Thyroid gland (tissue), 4 donors: ENCODE measurements at regions not wholly inside any gene's neighbourhood (a gene's known extent, or its start where the extent isn't known, plus 50 kb on each side); places are given as distances from the start of the nearest gene placed in this dataset.

Experiments
- DNase-seq, 2 donors: peaks; one replicate each; pipeline ENCODE4 v3.0.0-alpha.2; 2019
- H3K27ac ChIP-seq, 3 donors: fragments of 200-600 bp; sonication (generic); 1 replicate in 2 of 3; 2 replicates in 1 of 3; pipeline ENCODE4 v1.5.1; 2016 to 2019; ENCODE audit warnings: mild to moderate bottlenecking in 1 of 3, moderate library complexity in 1 of 3
- H3K27me3 ChIP-seq: fragments of 200-600 bp; sonication (generic); one replicate; pipeline ENCODE4 v1.5.1; 2019
- H3K36me3 ChIP-seq, 2 donors: fragments of 200-600 bp; sonication (generic); one replicate each; pipeline ENCODE4 v1.5.1; 2016 to 2019
- H3K4me1 ChIP-seq, 2 donors: fragments of 200-600 bp; sonication (generic); one replicate each; pipeline ENCODE4 v1.5.1; 2017 to 2019
- H3K4me3 ChIP-seq, 3 donors: fragments of 200-600 bp; sonication (generic); replicated peaks in 1 of 3; 1 replicate in 2 of 3; 2 replicates in 1 of 3; pipeline ENCODE4 v1.5.1; 2016; ENCODE audit warnings: mild to moderate bottlenecking in 1 of 3
- H3K9me3 ChIP-seq: fragments of 200-600 bp; sonication (generic); one replicate; pipeline ENCODE4 v1.5.1; 2017
- POLR2A ChIP-seq, 2 donors: fragments of 450-650 bp; IDR thresholded peaks; one replicate each; pipeline ENCODE4 v1.6.1; 2017; ENCODE audit warnings: antibody characterized with exemption in 2 of 2, mild to moderate bottlenecking in 2 of 2, moderate library complexity in 1 of 2
- WGBS, 2 donors: methylation state at CpG; one replicate each; pipeline ENCODE4 v1.1.5; 2017; 5-methylcytosine and 5-hydroxymethylcytosine counted together
- intact Hi-C: fragments of 100-400 bp; cut with DNase I; formaldehyde crosslinking; loops from one replicate; pipeline ENCODE4 v1.15.1; 2023
- TF ChIP-seq, protein P1 (sequence below), 6 experiments: fragments of 200-600 bp in 3 of 6; fragments of 450-650 bp in 3 of 6; sonication (generic) in 3 of 6; IDR thresholded peaks; one replicate each; pipeline ENCODE4 v1.5.1; 2016 to 2019; ENCODE audit warnings: antibody characterized with exemption in 6 of 6, mild to moderate bottlenecking in 2 of 6, inconsistent platforms in 1 of 6, moderate library complexity in 1 of 6

DNA sequence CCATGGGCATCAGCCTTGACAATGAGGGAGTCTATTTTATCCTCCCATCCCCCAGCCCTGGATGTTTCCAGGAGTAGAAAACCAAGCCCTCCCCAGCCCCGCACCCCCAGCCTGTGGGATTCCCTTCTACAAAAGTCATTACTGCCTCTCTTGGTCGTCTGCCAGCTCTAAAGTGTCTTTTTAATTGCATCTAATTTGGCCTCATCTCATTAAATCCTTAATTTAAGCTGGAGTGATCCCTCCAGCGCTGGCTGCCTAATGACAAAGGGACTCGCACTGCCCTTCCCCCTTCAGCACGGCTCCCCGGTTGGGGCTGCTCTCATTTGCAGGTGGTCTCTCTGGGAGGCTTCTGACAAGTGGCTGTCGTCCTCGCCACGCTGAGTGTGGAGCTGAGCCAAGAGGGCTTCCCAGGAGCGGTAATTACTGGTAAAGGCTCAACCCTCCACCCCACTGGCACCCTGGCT, 107.9 kb upstream of the ALDH1B1 start:
- no peak for DNase-seq
- Histone ChIP-seq H3K4me1 (no peaks in the 10 kb centered on the region), H3K27me3 (no peaks in the 10 kb centered on the region), H3K27ac (no peak overlapping the region), H3K9me3 (no peaks in the 10 kb centered on the region), H3K36me3 (no peaks in the 10 kb centered on the region), H3K4me3 (no peak overlapping the region)
- TF ChIP-seq, protein P1, sequence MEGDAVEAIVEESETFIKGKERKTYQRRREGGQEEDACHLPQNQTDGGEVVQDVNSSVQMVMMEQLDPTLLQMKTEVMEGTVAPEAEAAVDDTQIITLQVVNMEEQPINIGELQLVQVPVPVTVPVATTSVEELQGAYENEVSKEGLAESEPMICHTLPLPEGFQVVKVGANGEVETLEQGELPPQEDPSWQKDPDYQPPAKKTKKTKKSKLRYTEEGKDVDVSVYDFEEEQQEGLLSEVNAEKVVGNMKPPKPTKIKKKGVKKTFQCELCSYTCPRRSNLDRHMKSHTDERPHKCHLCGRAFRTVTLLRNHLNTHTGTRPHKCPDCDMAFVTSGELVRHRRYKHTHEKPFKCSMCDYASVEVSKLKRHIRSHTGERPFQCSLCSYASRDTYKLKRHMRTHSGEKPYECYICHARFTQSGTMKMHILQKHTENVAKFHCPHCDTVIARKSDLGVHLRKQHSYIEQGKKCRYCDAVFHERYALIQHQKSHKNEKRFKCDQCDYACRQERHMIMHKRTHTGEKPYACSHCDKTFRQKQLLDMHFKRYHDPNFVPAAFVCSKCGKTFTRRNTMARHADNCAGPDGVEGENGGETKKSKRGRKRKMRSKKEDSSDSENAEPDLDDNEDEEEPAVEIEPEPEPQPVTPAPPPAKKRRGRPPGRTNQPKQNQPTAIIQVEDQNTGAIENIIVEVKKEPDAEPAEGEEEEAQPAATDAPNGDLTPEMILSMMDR (IDR thresholded peaks at IDR 0.05) = no peak
- no peak for TF ChIP-seq POLR2A (IDR thresholded peaks at IDR 0.05)
- 55 to 65% methylated on average over 10 of the region's 10 CpGs for WGBS, 2 donors
- intact Hi-C loops = no loop called here

DNA sequence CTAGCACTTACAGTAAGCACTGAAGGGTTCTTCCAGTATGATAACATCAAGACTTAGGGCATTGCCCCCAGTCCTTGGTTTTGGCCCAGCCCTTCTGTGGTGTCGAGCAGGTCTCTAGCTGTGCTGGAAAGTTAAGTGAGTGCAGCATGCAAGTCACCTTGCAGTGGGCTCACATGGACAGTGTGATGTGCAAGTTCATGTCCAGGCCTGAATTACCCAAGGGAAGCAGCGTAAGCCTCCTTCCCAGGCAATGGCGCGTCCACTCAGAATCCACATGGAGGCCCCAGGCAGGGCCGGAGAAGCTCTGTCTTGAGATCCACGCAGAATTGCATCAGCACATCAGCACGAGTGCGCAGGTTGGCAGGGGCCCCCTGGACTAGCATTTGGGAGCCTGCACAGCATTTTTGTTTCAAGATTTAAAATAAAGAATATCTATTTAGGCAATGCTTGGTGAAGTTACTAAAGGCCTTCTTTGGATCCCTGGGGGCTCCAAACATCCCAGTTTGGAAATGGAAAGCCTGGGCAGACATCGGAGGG, 108.4 kb upstream of the ALDH1B1 start:
- H3K27me3 ChIP-seq = no peaks in the 10 kb centered on the region
- WGBS, 2 donors = 82 to 89% methylated on average over 8 to 9 of the region's 9 CpGs
- no peaks in the 10 kb centered on the region for H3K36me3 ChIP-seq
- no peak for TF ChIP-seq POLR2A (IDR thresholded peaks at IDR 0.05)
- TF ChIP-seq, protein P1 (IDR thresholded peaks at IDR 0.05) = no peak
- no peaks in the 10 kb centered on the region for H3K9me3 ChIP-seq
- intact Hi-C loops = no loop called here
- H3K4me1 ChIP-seq = no peaks in the 10 kb centered on the region
- no peak overlapping the region for H3K4me3 ChIP-seq
- no peak for DNase-seq
- H3K27ac ChIP-seq = no peak overlapping the region

DNA sequence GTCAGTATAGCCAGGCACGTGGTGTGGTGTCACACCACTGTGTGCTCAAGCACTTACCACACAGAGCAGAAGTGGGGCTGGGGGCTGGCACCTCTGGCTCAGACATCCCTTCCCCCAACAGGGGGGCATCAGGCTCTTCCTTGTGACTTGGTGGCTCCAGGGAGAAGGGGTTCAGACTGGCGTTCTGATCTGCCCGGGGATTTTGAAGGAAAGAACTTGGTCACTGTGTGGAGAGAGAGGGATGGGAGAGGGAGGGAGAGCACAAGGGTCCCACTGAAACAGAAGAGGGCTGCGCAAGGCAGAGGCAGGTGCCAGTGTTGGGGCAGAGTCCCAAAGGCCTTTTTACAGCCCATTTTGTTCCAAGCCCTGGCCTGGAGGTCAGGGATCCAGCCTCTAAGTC, 109.7 kb upstream of the ALDH1B1 start:
- intact Hi-C loops = no loop called here

DNA sequence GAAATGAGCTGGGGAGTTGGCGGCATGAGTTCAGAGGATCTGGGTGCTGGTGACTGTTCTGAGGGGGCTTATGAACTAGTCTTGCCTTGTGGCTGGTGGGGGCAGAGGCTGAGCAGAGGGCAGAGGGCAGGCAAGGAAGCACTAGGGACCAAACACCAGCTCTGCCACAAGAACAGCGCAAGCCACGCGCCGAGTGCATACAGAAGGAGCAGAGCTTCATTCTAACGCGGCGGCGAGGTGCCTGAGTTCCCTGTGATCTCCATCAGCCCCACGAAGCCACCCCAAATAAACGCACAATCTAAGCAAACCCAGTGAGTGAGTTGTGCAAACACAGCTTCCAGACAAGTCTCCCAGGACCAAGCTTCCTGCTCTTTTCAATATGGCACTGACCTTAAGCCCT, 110.6 kb upstream of the ALDH1B1 start:
- no peak for TF ChIP-seq POLR2A (IDR thresholded peaks at IDR 0.05)
- TF ChIP-seq, protein P1 (IDR thresholded peaks at IDR 0.05) = no peak
- no peaks in the 10 kb centered on the region for H3K4me1 ChIP-seq
- no peak for DNase-seq
- 63 to 71% methylated on average over 11 of the region's 11 CpGs for WGBS, 2 donors
- no peak overlapping the region for H3K27ac ChIP-seq
- H3K27me3 ChIP-seq = no peaks in the 10 kb centered on the region
- no peaks in the 10 kb centered on the region for H3K36me3 ChIP-seq
- no peaks in the 10 kb centered on the region for H3K9me3 ChIP-seq
- H3K4me3 ChIP-seq = no peak overlapping the region
- intact Hi-C loops = no loop called here

More for the DNA sequence above, 109.7 kb upstream of the ALDH1B1 start:
- Histone ChIP-seq H3K4me1 (no peaks in the 10 kb centered on the region), H3K27me3 (no peaks in the 10 kb centered on the region), H3K36me3 (no peaks in the 10 kb centered on the region), H3K27ac (no peak overlapping the region), H3K9me3 (no peaks in the 10 kb centered on the region), H3K4me3 (no peak overlapping the region)
- TF ChIP-seq, protein P1 (IDR thresholded peaks at IDR 0.05) = no peak
- TF ChIP-seq POLR2A (IDR thresholded peaks at IDR 0.05) = no peak
- 53 to 69% methylated on average over 4 of the region's 4 CpGs for WGBS, 2 donors
- no peak for DNase-seq

DNA sequence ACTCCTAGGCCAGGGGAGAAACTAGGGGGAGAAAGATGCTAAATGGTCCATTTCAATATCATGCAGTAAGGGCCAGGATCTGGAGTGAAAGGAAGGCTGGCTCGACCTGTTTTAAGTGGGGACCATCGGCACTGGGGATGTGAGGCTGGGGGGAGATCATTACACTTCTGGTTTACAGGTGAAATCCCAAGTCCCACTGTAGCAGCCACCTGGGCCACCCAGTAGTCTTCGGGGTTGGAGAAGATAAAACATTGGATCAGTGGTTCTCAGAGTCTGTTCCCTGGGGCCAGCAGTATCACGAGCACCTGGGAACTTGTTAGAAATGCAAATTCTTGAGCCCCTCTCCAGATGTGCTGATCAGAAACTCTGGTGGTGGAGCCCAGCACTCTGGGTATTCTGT, 111.3 kb upstream of the ALDH1B1 start:
- no peak overlapping the region for H3K27ac ChIP-seq
- WGBS, 2 donors = 79 to 90% methylated on average over 4 of the region's 4 CpGs
- intact Hi-C loops = no loop called here
- no peak for DNase-seq
- no peaks in the 10 kb centered on the region for H3K36me3 ChIP-seq
- no peak overlapping the region for H3K4me3 ChIP-seq
- TF ChIP-seq, protein P1 (IDR thresholded peaks at IDR 0.05) = no peak
- no peak for TF ChIP-seq POLR2A (IDR thresholded peaks at IDR 0.05)
- H3K4me1 ChIP-seq = no peaks in the 10 kb centered on the region
- H3K9me3 ChIP-seq = no peaks in the 10 kb centered on the region
- no peaks in the 10 kb centered on the region for H3K27me3 ChIP-seq
